ENCODE measurements at regions not wholly inside any gene's neighbourhood (a gene's known extent, or its start where the extent isn't known, plus 50 kb on each side); places are given as distances from the start of the nearest gene placed in this dataset.

DNA sequence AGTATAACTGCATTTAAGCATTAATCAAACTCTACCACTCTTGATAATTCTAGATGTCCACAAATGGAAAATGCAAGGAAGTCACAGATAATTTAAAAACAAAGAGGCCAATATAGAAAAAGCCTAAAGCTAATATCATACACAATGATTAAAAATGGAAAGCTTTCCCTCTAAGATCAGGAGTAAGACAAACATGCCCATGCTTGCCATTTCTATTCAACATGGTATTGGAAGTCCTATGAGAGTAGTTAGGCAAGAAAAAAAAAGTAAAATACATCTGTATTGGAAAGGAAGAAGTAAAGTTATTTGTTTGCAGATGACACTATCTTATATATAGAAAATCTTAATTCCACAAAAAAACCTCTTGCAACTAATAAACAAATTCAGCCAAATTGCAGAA is 164.6 kb upstream of the FERMT1 start:
- H2BK5ac ChIP-seq (ENCODE audit: low read depth, low read length), result no peak overlapping the region
- no peak overlapping the region for H2AFZ ChIP-seq (ENCODE audit: low read length)
- H3K27ac ChIP-seq (ENCODE audit: low read depth, low read length), result no peak overlapping the region
- no peak overlapping the region for H4K5ac ChIP-seq (ENCODE audit: insufficient read length, low read depth, low read length)
- DNase-seq (ENCODE audit: low read depth in 1 of 2, low spot score in 2 of 2), result no peak
- H2AK5ac ChIP-seq (ENCODE audit: low read depth, low read length), result no peak overlapping the region
- no peak overlapping the region for H3K4me2 ChIP-seq (ENCODE audit: insufficient read depth in 1 of 2, low read depth in 2 of 2, low read length in 2 of 2)
- no peaks in the 10 kb centered on the region for H4K20me1 ChIP-seq (replicated peaks in 1 of 2; ENCODE audit: control insufficient read depth in 1 of 2, insufficient read depth in 2 of 2, low read length in 2 of 2)
- no peak overlapping the region for H3K9ac ChIP-seq (replicated peaks in 1 of 4; ENCODE audit: extremely low read depth in 1 of 4, low read depth in 3 of 4, low read length in 3 of 4)
- H3K79me1 ChIP-seq (ENCODE audit: low read depth, low read length), result no peaks in the 10 kb centered on the region
- no peak overlapping the region for H2BK15ac ChIP-seq (ENCODE audit: low read length)
- H2BK12ac ChIP-seq (ENCODE audit: low read depth, low read length), result no peak overlapping the region
- no peak overlapping the region for H4K8ac ChIP-seq (ENCODE audit: extremely low read depth, insufficient read depth, low read length)
- no peak overlapping the region for H2BK20ac ChIP-seq (ENCODE audit: low read length)
- H3K9me3 ChIP-seq (ENCODE audit: insufficient read depth in 2 of 2, low read depth in 1 of 2, low read length in 1 of 2), result peaks cover 11 to 13% of the 10 kb centered on the region in 2 experiments
- ChIA-PET CTCF (ENCODE audit: partially characterized antibody) (interaction anchor here (1.5 kb wide), 1 partner anchor 20 kb away, joined by 5 read pairs; no protein-coding TSS in a partner anchor), POLR2A (ENCODE audit: partially characterized antibody) (no interaction called here)
- H3K27me3 ChIP-seq (replicated peaks in 1 of 4; ENCODE audit: control insufficient read depth in 3 of 4, extremely low read depth in 1 of 4, insufficient read depth in 3 of 4, low read length in 3 of 4), result no peaks in the 10 kb centered on the region
- H3K4ac ChIP-seq (replicated peaks; ENCODE audit: insufficient read length, low read depth, low read length), result no peak overlapping the region
- H4K91ac ChIP-seq (replicated peaks; ENCODE audit: insufficient read length, low read length), result no peak overlapping the region
- H2BK120ac ChIP-seq (replicated peaks; ENCODE audit: low read depth, low read length), result no peak overlapping the region
- no peak overlapping the region for H3K18ac ChIP-seq (ENCODE audit: extremely low read depth, low read length)
- no peak overlapping the region for H3K14ac ChIP-seq (ENCODE audit: insufficient read length)
- H3K23me2 ChIP-seq (ENCODE audit: low read depth, low read length), result no peaks in the 10 kb centered on the region
- no peaks in the 10 kb centered on the region for H3K36me3 ChIP-seq (ENCODE audit: control insufficient read depth in 2 of 4, insufficient read depth in 4 of 4, low read length in 3 of 4)
- no peak overlapping the region for H3K56ac ChIP-seq (replicated peaks; ENCODE audit: insufficient read length, low read depth, low read length)
- no peak overlapping the region for H3K23ac ChIP-seq (ENCODE audit: insufficient read length)
- no peaks in the 10 kb centered on the region for H3K4me1 ChIP-seq (replicated peaks in 1 of 4; ENCODE audit: control insufficient read depth in 3 of 4, insufficient read depth in 4 of 4, low read length in 3 of 4)
- no peak overlapping the region for H3K4me3 ChIP-seq (ENCODE audit: extremely low read depth in 1 of 4, insufficient read depth in 2 of 4, low read depth in 3 of 4, low read length in 4 of 4)
- no peak for FAIRE-seq
- no peaks in the 10 kb centered on the region for H3K79me2 ChIP-seq (ENCODE audit: control insufficient read depth in 1 of 2, insufficient read depth in 2 of 2, low read length in 2 of 2)
- TF ChIP-seq KDM1A (IDR thresholded peaks at IDR 0.05; ENCODE audit: borderline replicate concordance, low read length) (no peak), BACH1 (IDR thresholded peaks at IDR 0.05; ENCODE audit: low read length) (no peak), RNF2 (IDR thresholded peaks at IDR 0.05; ENCODE audit: borderline replicate concordance, low read depth, low read length, missing control alignments, poor library complexity, severe bottlenecking) (no peak), CBX8 (IDR thresholded peaks at IDR 0.05; ENCODE audit: borderline replicate concordance, low read depth, low read length) (no peak), SP4 (IDR thresholded peaks at IDR 0.05; ENCODE audit: low read length) (no peak), KDM4A (IDR thresholded peaks at IDR 0.05; ENCODE audit: low read depth, low read length, severe bottlenecking) (no peak), TAF1 (IDR thresholded peaks at IDR 0.05; ENCODE audit: low read depth, low read length) (no peak), RAD21 (IDR thresholded peaks at IDR 0.05 in 1 of 2, conservative IDR thresholded peaks at IDR 0.05 in 1 of 2; ENCODE audit: low read depth in 2 of 2, low read length in 2 of 2) (no peak)
